Iris pigment epithelial cell (primary cell): ENCODE measurements at regions not wholly inside any gene's neighbourhood (a gene's known extent, or its start where the extent isn't known, plus 50 kb on each side); places are given as distances from the start of the nearest gene placed in this dataset.
"Not testable (repeated sequence)": the region's sequence is repeated elsewhere in the genome, so short reads cannot be mapped to it uniquely, and the experiment has no call there.

Source experiments
- DNase-seq: peaks from one replicate; pipeline ENCODE4 v3.0.0-alpha.2; 2011; ENCODE audit warnings: low read depth

GRCh38 chr1:148049115-148049496 is 103.0 kb downstream of the NBPF11 start:
- peak; percentile 1 for DNase-seq

GRCh38 chr1:148048423-148049114 is 103.5 kb downstream of the NBPF11 start:
- DNase-seq = peak; percentile 8

GRCh38 chr1:148045872-148046271 is 106.2 kb downstream of the NBPF11 start:
- DNase-seq = not testable (repeated sequence)

GRCh38 chr1:148044495-148044894 is 107.6 kb downstream of the NBPF11 start:
- not testable (repeated sequence) for DNase-seq
